GM19463 (cell line): ENCODE measurements at regions not wholly inside any gene's neighbourhood (a gene's known extent, or its start where the extent isn't known, plus 50 kb on each side); places are given as distances from the start of the nearest gene placed in this dataset.

ENCODE experiments used
- ATAC-seq: cut with Tn5 transposase; IDR thresholded peaks from one replicate; pipeline ENCODE4 v1.9.1; 2021; ENCODE audit warnings: mild to moderate bottlenecking, moderate library complexity; ENCODE audit not compliant: unreplicated experiment

DNA sequence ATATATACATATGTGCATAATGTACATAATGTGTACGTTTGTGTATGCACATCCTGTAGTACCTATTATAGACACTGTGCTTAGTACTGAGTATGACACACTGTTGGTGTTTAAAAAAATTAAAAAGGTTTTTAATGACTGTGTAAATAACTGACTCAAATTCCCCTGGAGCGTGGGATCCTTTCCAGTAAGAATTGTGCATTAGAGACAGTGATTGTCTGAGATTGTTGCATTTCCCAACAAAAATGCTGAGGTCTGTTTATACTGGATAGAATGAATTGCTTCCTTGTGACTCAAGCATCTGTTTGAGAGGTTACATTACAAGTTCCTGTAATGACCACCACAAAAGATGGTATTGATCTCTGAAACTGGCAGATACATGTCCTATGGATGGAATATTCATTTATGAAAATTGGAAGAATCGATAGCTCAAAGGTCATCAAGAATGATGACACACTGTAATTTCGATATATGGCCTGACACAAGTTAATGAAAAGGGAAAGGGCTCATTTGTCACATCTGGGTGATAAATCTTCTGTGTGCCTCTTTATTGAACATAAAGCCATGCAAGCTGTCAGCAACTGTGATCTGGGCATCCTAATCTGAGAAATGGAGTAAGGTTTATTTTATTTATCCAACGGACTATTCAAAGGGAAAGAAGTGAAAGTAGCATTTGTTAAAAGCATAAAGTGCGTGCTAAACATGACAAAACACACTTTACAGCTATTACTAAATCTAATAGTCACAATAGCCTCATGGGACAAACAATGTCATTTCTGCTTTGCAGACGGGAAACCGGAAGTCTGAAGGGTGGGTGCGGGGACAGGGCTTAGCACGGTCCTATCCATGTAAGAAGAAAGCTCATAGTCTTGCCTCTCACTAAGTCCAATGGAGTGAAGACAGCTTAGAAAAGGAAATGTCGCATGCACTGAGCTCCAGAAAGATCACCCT is 228.8 kb downstream of the CDH11 start:
- no peak for ATAC-seq

DNA sequence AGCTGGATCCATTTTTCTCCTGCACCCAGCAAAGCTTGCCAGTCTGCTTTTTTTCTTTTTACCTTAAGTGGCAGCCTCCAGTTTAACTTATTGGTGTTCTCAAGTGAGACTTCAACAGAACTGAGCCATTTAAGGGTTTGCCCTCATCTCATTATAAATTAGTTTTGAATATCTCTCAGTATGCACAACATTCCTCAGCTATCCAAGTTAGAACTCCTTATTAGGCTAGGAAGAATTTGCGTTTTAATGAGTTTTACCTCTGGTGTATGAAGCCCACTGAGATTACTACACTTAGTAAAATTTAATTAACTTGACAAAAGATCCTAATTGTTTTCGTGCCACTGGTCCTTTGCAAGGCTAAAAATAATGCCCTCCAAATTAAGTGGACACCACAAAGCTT is 232.4 kb downstream of the CDH11 start:
- no peak for ATAC-seq

DNA sequence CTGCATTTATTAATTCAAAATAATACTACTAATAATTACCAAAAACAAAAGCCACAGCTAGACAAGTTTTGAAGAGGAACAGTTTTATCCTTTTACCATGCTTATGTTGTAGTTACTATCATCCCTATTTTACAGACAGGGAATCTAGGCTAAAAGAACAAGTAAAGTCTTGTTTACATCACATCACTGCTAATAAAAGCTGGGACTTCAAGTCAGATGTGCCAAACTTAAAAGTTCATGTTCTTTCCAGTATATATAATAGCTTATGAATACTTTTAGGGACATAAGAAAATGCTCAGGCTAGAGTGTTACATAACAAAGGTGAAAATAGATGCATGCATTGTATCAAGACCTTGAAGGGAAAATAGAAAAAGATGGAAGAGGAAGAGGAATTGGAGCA is 234.2 kb downstream of the CDH11 start:
- ATAC-seq, result no peak

DNA sequence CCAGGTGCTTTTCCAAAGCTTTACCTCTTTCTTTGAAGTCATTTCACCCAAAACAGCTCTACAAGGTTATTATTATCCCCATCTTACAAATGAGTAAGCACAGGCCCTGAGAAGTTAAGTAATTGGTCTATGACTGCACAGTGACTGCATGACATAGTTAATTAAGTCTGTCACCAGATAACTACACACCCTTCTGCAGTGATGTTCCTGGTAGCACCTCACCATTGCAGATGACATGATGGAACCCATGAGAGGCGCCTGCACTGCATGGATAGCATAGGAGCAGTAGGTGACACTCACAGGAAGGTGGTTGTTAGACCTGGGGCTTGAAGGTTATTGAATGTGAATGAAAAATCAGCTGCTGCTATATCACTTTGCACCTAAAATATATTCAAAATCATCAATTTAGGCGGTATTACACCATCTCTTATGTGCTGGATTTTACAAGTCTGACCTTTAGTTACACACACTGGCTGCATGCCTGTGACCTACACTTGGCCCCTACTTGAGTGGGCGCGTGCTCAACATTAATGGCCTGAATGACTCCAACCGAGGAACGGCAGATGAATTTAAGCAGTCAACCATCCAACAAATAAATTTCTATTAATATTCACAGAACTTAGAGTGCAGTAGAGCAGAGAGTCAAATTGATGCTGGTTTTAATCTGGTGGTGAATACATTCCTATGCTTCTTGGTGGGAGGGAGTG is 239.6 kb downstream of the CDH11 start:
- ATAC-seq, result no peak

DNA sequence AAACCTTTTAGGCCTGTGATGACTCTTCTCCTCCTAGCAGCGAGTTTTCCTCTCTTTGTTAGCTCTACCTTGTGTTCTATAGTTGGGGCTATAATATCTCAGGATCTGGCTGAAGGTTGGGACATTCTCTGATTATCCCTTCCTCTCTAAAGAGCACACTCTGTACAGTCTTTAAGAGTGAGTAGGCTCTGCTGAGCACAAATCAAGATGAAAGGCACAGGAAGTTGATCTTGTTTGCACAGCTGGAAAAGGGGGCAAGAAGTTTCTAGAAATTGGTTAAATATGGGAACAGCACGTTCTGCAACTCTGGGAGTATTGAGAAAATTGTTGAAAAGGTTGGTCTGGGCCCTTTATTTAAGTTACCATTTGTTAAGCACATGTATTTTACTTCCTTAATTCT is 240.9 kb downstream of the CDH11 start:
- no peak for ATAC-seq

DNA sequence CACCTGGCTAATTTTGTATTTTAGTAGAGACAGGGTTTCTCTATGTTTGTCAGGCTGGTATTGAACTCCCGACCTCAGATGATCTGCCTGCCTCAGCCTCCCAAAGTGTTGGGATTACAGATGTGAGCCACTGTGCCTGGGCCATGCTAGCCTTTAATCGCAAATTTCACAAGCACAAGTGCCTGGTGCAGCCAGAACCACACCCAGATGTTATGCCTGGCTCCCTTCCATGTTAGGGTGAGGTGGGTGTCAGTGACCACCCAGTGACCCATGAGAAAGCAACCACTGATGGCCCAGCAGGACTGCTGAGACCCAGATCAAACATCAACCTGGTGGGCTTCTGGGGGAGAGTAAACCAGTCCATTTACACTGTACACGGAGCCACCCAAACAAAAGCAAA is 241.9 kb downstream of the CDH11 start:
- no peak for ATAC-seq

DNA sequence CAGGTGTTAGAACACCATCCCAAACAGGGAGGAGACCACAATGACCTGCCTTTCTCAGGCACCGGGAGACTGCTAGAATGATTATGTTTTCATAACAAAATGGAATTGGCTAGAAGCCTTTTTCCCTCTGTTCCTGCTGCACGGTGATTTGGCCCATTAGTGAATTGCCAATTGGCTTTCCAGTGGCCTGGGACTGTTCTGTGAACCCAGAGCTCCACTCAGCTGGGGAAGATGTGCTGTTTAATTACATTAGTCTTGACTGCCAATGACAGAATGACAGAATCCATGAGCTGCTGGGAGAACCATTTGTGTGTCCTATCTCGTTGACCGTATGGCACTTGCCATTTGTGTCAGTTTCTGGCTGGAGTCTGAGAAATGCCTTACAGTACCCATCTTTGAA is 242.9 kb downstream of the CDH11 start:
- ATAC-seq, result no peak

DNA sequence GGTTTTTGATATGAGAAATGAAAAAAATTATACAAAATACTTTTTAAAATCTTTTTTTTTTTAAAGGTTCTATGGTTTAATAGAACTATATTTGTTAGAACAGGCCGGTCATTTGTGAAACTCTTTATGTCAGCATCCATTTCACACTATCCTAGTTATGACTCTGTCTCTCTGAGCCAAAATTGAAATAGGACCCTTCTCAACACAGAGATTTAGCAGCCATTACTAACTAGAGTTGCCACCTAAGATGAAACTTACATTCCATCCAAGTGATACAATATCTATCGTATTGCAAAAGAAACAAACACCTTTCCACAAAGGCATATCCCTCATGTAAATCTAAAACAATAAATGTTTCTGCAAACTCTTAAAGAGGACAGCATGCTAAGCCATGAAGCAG is 249.8 kb downstream of the CDH11 start:
- ATAC-seq, result no peak

DNA sequence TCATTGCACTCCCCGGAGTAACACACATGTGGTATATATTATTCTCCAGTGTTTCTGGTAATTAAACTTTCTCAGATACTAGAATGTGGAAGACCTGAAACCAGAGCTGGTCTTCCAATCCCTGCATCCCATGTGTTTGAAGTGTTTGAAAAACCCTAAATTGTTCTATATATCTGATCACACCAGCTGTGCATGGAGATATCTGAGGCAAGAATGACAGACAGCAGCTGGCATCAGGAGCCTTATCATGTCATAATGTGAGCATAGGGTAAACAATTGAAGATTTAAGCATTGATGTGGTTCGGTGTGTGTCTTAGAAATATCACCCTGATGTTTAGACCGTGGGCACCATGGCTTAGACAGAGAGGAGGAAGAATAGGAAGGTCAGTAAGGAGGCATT is 251.0 kb downstream of the CDH11 start:
- no peak for ATAC-seq

DNA sequence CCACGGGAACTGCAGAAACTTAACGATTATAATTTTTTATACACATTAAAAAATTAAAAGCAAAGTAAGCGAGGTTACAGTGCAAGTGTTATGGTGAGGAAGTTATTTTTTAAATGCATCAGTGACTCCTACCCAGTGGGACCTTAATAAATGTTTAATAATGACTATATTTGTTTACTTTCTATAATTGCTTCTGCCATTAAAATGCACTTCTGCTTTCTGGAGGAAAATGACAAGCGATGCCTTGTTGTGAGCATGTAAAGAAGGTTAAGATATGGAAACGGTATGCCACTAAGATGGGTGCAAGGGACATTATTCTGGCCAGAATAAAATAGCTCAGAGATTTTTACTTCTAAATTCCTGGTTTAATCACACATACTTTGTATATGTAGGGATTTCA is 252.1 kb downstream of the CDH11 start:
- no peak for ATAC-seq

DNA sequence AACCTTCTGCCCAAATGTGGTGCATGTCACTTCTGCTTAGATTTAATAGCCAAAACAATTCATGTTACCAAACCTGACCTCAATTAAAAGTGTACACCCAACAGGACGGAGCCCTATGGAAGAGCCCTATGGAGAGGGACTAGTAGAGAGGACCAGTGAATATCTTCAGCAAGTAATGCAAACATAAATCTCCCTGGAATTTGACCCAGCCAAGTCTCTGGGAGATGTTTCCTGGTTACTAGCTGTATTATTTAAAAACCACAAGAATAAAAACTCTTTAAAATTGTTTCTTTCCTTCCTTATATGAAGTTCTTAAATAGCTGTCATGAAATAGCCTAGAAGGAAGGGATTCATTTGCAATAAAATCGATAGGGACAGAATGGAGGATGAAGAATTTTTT is 255.8 kb downstream of the CDH11 start:
- ATAC-seq, result no peak

DNA sequence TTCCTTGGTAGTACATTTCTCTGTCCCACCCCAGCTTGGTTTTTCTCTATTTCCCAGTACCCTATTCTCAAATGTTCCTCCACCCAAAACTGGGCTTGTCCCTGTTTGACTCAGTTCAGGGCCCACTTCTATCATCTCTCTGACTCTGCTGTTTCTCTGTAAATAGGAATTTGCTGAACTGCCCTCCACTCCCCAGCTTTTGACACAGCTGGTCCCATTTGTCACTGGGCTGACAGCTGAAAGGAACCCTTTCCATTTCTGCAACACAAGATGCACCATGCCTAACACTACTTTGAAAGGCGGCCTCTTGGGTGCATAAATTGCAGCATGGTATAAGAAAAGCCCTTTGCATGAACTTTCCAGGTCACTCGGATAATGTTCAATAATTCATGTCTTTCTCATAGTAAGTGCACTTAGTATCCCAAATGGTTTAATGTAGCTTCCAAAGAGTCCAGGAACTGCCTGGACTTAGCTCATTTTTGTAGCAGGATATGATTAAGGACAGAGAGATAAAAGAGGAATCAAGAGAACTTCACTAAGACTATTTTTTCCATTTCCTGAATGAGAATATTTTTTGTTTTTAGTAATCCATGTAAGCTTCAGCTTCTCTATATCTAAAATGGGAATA is 256.7 kb downstream of the CDH11 start:
- no peak for ATAC-seq

DNA sequence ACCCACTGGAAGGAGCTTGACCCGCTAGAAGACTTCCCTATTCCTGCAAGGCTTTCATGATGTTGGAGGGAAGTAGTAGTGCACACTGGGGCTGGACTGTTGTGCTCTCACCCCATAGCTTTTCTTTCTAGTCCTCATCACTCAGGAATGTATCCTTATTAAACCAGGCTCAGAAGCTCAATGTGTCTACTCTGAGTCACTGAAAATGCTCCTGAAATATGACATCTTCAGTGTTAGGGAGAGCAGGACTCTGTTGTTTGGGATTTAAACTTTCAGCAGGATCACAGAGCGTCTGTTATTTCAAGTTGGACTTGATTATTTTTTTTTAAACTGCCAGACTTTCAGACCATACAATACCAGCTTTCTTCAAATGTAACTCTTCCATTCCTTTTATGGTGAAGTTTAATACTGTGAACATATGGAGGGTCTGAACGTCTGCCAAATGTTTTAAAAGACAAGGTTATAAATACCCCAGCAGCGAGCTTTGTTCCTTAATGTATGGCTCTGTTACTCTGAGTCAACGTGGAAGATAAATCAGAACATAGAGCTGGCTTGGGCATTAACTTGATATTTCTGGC is 257.5 kb downstream of the CDH11 start:
- no peak for ATAC-seq

DNA sequence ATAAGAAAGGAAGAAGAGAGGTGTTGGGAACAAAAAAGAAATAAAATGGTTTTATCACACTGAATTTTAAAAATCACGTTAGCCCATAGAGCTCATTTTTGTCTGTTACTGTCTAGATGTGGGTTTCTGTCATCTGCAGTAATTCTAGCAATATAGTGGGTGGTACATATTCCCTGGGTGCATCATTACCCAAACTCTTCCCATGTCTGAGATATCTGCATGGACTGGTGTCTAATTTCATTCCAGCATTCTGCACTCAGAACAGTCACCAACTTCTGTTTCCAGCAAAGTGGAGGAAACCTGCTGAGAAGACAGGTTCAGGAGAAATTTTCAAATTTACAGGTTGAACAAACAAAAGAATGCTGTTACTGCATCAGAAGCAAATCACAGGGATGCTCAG is 263.8 kb downstream of the CDH11 start:
- no peak for ATAC-seq

DNA sequence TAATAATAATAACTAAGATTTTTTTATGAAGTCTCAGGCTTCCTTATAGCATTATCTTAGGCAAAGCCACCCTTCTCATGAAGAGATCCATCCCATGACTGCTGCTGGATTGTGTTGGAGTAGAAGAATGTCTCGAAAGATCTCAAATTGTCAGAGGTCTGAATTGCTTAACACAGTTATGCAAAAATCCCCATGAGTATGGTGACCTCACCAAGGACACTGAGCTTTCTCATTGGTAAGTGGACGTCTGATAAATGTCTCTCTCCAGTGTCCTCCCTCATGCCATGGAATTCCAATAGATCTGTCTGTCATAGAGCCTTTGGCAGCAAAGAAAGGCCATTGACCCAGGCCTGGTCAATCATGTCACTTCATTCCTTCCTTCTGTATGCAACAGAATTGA is 264.5 kb downstream of the CDH11 start:
- ATAC-seq, result no peak

DNA sequence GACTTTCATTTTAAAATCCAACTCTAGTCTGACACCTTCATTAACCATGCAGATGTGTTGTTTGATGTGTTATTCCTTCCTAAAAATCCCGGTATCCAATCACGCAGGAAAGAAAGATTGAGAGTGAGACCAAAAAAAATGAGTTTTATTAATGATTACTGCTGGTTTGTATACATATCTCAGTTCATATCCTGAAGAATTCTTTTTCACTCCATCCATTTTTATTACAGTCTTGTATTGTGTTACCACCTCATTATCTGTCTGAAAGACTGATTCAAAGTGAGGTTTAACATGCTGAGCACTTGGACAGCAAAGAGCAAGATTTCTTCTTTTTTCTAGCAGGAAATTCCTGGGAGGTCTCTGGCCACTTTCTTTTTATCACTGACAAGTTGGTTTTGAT is 268.3 kb downstream of the CDH11 start:
- no peak for ATAC-seq

DNA sequence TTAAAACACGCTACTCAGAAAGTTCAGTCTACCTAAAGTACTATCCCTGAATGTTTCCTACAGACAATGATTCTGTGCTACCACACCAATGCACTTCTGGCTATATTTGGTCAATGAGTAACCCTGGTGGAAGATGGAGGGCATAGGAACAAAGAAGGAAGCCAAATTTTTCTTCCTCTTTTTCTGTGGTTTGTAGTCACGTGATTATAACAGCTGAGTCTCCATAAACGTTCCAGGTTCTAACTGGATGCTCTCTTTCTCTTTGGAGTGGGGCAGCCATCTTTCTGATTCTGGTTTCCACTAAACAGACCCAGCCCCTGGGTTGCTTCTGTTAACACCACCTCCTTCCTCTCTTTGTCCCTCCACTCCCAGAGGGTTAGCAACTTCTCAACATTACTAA is 274.9 kb downstream of the CDH11 start:
- ATAC-seq, result no peak

DNA sequence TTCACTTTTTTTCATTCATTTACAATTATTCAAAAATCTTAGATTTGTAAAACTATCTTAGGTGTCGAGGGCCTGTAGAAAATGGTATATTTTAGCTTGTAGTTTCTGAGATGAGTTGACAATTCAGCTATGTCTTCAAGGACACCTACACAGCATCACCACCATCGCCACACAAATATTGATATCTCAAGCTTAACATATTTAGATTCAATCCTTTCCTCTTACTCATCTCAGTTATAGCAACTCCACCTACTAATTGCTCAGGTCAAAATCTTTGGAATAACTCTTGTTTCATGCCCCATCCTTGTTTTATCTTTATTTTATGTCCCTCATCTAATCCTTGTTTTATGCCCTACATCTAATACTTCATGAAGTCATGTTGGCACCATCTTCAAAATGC is 276.8 kb downstream of the CDH11 start:
- ATAC-seq, result no peak

DNA sequence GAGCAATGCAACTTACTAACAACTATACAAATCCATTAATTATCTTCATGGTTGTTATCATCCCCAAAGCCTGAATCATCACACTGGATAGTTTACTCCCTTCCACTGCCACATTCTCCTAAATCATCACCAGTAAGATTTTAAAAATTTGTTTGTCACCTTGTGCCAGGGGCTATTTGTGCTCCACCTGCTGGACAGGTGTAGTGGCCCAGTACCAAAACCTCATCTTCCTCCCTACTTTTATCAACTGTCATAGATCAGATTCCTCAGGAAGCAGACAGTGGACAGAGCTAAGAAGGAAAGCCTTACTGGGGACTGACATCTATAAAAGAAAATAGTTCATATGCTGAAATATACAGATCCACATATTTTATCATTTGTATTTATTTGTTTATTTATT is 280.4 kb downstream of the CDH11 start:
- ATAC-seq, result no peak

DNA sequence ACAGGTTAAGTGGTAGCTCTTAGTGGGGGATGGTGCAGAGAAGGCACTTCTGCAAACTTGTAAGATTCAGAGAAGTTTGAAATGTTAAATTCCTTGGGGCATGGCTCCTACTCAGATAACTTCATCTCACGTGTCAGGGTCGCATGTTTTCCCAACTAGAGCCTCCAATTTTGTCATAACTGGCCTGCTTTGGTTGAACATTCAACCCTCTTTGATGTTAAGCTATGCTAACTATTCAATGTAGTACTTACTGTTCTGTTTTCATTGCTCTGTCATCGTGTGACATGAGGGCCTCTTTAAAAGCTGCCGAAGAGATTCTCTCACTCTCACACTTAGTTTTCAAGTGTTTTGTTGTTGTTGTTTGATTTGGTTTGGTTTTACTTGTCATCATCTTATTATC is 280.8 kb downstream of the CDH11 start:
- no peak for ATAC-seq

DNA sequence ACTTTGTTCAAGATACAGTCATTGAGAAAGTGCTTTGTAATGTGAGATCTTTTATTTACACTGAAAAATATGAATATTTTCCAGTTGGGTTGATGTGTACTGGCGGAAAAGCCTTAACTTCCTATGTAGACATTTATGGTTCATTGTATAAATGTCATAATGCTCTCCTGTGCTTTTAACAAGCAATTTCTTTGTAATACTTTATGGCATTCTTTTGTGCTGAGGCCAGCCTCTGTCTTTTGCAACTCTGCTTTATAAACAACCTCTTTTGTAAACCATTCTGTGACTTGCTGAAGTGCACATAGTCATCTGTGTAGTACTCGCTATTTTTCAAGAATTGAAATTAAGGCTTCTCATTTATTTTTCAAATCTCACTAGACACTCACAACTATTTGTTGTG is 291.2 kb downstream of the CDH11 start:
- ATAC-seq, result no peak

DNA sequence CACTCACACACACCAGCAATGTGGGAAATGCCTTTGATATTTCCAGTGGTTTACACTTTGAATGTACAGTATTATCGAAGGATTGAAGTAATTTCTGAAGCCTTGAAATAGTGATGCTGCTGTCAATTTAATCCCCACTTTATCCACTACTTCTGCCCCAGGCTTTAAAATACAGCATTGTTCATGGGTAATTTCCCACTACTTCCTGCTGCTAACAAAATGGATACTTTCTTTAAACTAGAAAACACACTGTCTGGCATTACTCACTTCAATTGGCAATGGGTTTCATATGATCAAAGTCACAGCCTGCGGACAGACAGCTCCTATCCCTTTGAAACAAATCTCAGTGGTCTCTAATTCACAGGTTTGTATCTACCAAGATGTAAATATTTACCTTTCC is 292.2 kb downstream of the CDH11 start:
- no peak for ATAC-seq
